Esophagus muscularis mucosa (tissue), 4 donors: ENCODE measurements at regions not wholly inside any gene's neighbourhood (a gene's known extent, or its start where the extent isn't known, plus 50 kb on each side); places are given as distances from the start of the nearest gene placed in this dataset.

ENCODE experiments used
- DNase-seq: peaks from one replicate; pipeline ENCODE4 v3.0.0-alpha.2; 2017; ENCODE audit errors: extremely low spot score
- H3K27ac ChIP-seq, 4 donors: fragments of 200-600 bp; sonication (generic); replicated peaks in 1 of 4; 1 replicate in 3 of 4; 2 replicates in 1 of 4; pipeline ENCODE4 v1.5.1; 2016 to 2019; ENCODE audit warnings: mild to moderate bottlenecking in 1 of 4
- H3K27me3 ChIP-seq, 4 donors: fragments of 200-600 bp; sonication (generic); one replicate each; pipeline versions ENCODE4 v1.5.1 to v1.6.0; 2016 to 2019
- H3K36me3 ChIP-seq, 4 donors: fragments of 200-600 bp; sonication (generic); one replicate each; pipeline ENCODE4 v1.5.1; 2016 to 2019
- H3K4me1 ChIP-seq, 4 donors: fragments of 200-600 bp; sonication (generic); one replicate each; pipeline ENCODE4 v1.5.1; 2016 to 2019
- H3K4me3 ChIP-seq, 4 donors: fragments of 200-600 bp; sonication (generic); 1 replicate in 2 of 4; 2 replicates in 2 of 4; pipeline ENCODE4 v1.5.1; 2016 to 2019; ENCODE audit warnings: mild to moderate bottlenecking in 4 of 4, moderate library complexity in 1 of 4
- H3K9me3 ChIP-seq, 4 donors: fragments of 200-600 bp; sonication (generic); 1 replicate in 3 of 4; 2 replicates in 1 of 4; pipeline ENCODE4 v1.5.1; 2016 to 2019
- CTCF ChIP-seq, 3 experiments: fragments of 200-600 bp in 2 of 3; fragments of 450-650 bp in 1 of 3; sonication (generic) in 2 of 3; IDR thresholded peaks; one replicate each; pipeline ENCODE4 v1.5.1; 2017 to 2019; ENCODE audit warnings: antibody characterized with exemption in 3 of 3, mild to moderate bottlenecking in 2 of 3, moderate library complexity in 1 of 3
- EP300 ChIP-seq: sonication (generic); formaldehyde crosslinking; IDR thresholded peaks from one replicate; pipeline ENCODE4 v1.6.1; 2017; ENCODE audit warnings: antibody characterized with exemption
- POLR2A ChIP-seq: fragments of 450-650 bp; IDR thresholded peaks from one replicate; pipeline ENCODE4 v1.6.1; 2017; ENCODE audit warnings: antibody characterized with exemption, moderate library complexity, mild to moderate bottlenecking, low read depth
- POLR2AphosphoS5 ChIP-seq, 2 donors: sonication (generic); formaldehyde crosslinking; IDR thresholded peaks; one replicate each; pipeline ENCODE4 v1.6.1; 2017; ENCODE audit warnings: antibody characterized with exemption in 2 of 2
- WGBS: methylation state at CpG from one replicate; pipeline ENCODE4 v1.1.5; 2018; 5-methylcytosine and 5-hydroxymethylcytosine counted together
- intact Hi-C: fragments of 100-400 bp; cut with DNase I; formaldehyde crosslinking; loops from one replicate; pipeline ENCODE4 v1.15.1; 2023

DNA sequence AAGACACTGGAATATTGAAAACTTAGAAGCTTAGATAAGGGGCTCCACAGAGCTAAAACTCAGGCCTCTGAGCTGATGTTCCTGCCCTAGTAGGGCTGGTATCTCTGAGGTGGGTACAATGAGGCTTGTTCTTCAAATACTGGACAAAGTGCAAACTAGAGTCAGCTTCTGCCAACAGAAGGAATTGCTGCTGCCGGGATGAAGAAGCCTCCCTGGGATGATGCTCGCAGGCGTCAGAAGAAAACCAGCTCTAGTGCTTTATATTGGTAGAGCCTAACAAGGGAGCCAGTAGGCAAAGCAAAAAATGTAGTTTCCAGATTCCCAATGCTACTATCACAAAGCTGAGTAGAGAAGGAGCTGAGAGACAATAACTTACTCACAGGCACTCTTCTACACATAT lies 118.1 kb downstream of the FOXI3 start:
- no peaks in the 10 kb centered on the region for H3K4me1 ChIP-seq
- H3K36me3 ChIP-seq: no peaks in the 10 kb centered on the region
- no peaks in the 10 kb centered on the region for H3K9me3 ChIP-seq
- no peak overlapping the region for H3K4me3 ChIP-seq
- TF ChIP-seq POLR2AphosphoS5 (IDR thresholded peaks at IDR 0.05): no peak
- no peak for TF ChIP-seq EP300
- H3K27me3 ChIP-seq: peaks cover 0 to 5% (median 0%) of the 10 kb centered on the region in 4 donors
- no peak overlapping the region for H3K27ac ChIP-seq
- intact Hi-C loops: no loop called here
- 92% methylated on average over 3 of the region's 3 CpGs for WGBS
- no peak for DNase-seq

- Histone ChIP-seq H3K27ac (no peak overlapping the region), H3K27me3 (peaks cover 0 to 5% (median 0%) of the 10 kb centered on the region in 4 donors), H3K4me3 (no peak overlapping the region), H3K9me3 (no peaks in the 10 kb centered on the region), H3K4me1 (no peaks in the 10 kb centered on the region), H3K36me3 (no peaks in the 10 kb centered on the region)
- WGBS: 67% methylated on average over 1 of the region's 1 CpG
- intact Hi-C loops: no loop called here
- no peak for DNase-seq
- TF ChIP-seq EP300: no peak
- no peak for TF ChIP-seq POLR2A
- no peak for TF ChIP-seq CTCF (IDR thresholded peaks at IDR 0.05)
- TF ChIP-seq POLR2AphosphoS5 (IDR thresholded peaks at IDR 0.05): no peak
Measured at GRCh38 chr2:88331239-88331638, 121.3 kb downstream of the FOXI3 start.

DNA sequence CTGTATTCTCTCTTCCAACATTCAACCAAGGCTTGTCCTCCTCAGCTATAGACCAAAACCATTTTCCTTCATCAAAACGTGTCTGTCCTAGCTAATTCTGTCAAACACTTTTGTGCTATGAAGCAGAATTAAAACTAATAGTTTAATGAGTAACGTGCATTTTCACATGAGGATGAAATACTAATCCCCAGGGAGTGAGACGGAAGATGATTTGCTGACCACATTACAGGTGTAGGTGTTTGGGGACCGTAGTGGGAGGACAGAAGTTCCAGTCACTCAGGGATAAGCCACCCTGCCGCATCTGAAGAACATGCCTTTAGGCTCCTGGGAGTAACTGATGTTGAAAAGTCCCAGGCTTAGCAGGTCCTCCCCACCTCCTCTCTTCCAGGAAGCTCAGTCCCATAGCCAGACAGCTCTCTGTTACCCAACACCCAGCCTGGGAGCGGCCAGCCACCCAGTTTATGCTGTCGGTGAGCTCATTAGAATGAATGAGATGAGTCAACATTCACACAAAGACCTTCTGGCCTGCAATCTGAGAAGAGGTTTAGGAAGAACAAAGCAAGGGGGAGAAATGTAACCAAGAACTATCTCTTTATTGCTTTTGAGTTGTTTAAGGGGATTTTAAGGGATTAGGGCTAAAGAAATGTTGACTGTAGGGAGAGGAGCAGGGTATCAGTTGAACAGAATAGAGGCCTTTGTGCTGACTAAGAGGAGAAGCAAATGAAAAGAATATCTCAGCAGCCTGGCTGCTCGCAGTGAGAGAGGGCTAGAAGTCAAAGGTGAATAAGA lies 122.5 kb downstream of the FOXI3 start:
- WGBS: 59% methylated on average over 8 of the region's 8 CpGs
- Histone ChIP-seq H3K9me3 (no peaks in the 10 kb centered on the region), H3K4me3 (no peak overlapping the region), H3K4me1 (no peaks in the 10 kb centered on the region), H3K27me3 (peaks cover 0 to 5% (median 0%) of the 10 kb centered on the region in 4 donors), H3K36me3 (no peaks in the 10 kb centered on the region), H3K27ac (no peak overlapping the region)
- no peak for TF ChIP-seq EP300
- DNase-seq: no peak
- intact Hi-C loops: no loop called here

DNA sequence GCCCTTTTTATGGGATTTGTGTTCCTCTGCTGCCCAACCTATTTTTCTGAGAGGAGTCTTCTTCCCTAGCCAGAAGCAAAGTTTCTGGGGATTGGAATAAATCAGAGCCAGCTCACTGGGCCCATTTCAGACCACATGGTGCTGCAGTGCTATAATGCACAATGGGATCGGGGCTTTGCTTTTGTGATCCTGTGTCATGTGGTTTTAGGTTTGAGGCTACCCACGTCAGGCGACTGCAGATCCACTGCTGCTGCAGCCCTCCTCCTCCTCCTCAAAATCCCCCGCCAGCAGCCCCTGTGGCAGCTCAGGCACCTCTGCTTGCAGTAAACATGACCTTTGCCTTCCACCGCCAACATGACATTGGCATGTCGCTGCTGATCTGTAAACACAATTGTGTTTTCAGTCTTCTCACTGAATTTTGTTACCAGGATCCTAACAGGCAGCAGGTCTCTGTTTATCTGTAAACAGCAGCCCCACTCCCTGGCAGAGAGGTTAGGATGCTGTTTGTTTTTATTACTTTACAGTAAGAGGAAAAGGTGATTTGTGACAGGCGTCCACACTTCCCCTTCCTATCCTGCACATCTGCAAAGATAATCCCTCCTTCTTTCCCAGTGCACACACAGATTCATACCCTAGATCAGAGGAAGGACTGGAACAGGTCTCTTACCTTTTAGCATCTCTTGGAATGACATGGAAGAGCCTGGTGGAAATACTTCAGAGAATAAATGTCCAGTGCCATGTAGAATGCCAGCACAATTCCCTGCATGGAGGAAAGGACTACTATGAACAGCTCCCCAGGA lies 130.8 kb downstream of the FOXI3 start:
- WGBS: 52% methylated on average over 7 of the region's 7 CpGs
- no peak for TF ChIP-seq EP300
- TF ChIP-seq POLR2A: no peak
- no peak for TF ChIP-seq POLR2AphosphoS5 (IDR thresholded peaks at IDR 0.05)
- no peak for TF ChIP-seq CTCF (IDR thresholded peaks at IDR 0.05)
- no peak overlapping the region for H3K27ac ChIP-seq
- no peaks in the 10 kb centered on the region for H3K4me1 ChIP-seq
- peaks cover 0 to 6% (median 0%) of the 10 kb centered on the region in 4 donors for H3K27me3 ChIP-seq
- H3K4me3 ChIP-seq: no peak overlapping the region
- DNase-seq: no peak
- H3K36me3 ChIP-seq: no peaks in the 10 kb centered on the region
- intact Hi-C loops: no loop called here
- peaks cover 0 to 7% (median 2%) of the 10 kb centered on the region in 4 donors for H3K9me3 ChIP-seq

GRCh38 chr2:88320076-88320773 lies 132.3 kb downstream of the FOXI3 start:
- WGBS: 40% methylated on average over 2 of the region's 2 CpGs
- peaks cover 0 to 7% (median 2%) of the 10 kb centered on the region in 4 donors for H3K9me3 ChIP-seq
- H3K4me3 ChIP-seq: no peak overlapping the region
- no peaks in the 10 kb centered on the region for H3K4me1 ChIP-seq
- no peak overlapping the region for H3K27ac ChIP-seq
- TF ChIP-seq EP300 (no peak), POLR2AphosphoS5 (IDR thresholded peaks at IDR 0.05) (no peak), POLR2A (no peak), CTCF (IDR thresholded peaks at IDR 0.05) (no peak)
- intact Hi-C loops: no loop called here
- no peaks in the 10 kb centered on the region for H3K36me3 ChIP-seq
- H3K27me3 ChIP-seq: peaks cover 0 to 6% (median 0%) of the 10 kb centered on the region in 4 donors
- no peak for DNase-seq
